ENCODE measurements at regions not wholly inside any gene's neighbourhood (a gene's known extent, or its start where the extent isn't known, plus 50 kb on each side); places are given as distances from the start of the nearest gene placed in this dataset.

GRCh38 chrX:88526385-88526784 is 220.6 kb upstream of the CPXCR1 start:
- WGBS (ENCODE audit: insufficient coverage, low lambda C conversion rate): no CpG with 5 or more reads among the region's 1 CpG
- Histone ChIP-seq H3K4me1 (ENCODE audit: control insufficient read depth, insufficient read depth, low read length) (no peaks in the 10 kb centered on the region), H3K27me3 (ENCODE audit: control insufficient read depth, insufficient read depth, low read length) (no peaks in the 10 kb centered on the region), H3K36me3 (ENCODE audit: control insufficient read depth, insufficient read depth, low read length) (no peaks in the 10 kb centered on the region), H3K27ac (ENCODE audit: low read length) (no peak overlapping the region), H3K9me3 (ENCODE audit: control insufficient read depth, low read depth, low read length) (no peaks in the 10 kb centered on the region), H3K4me3 (ENCODE audit: low read length) (no peak overlapping the region)
- no peak for DNase-seq

GRCh38 chrX:88558421-88558820 is 188.6 kb upstream of the CPXCR1 start:
- DNase-seq: no peak

GRCh38 chrX:88560673-88561330 is 186.2 kb upstream of the CPXCR1 start:
- Histone ChIP-seq H3K36me3 (ENCODE audit: control insufficient read depth, insufficient read depth, low read length) (no peaks in the 10 kb centered on the region), H3K27ac (ENCODE audit: low read length) (no peak overlapping the region), H3K27me3 (ENCODE audit: control insufficient read depth, insufficient read depth, low read length) (no peaks in the 10 kb centered on the region), H3K9me3 (ENCODE audit: control insufficient read depth, low read depth, low read length) (no peaks in the 10 kb centered on the region), H3K4me1 (ENCODE audit: control insufficient read depth, insufficient read depth, low read length) (no peaks in the 10 kb centered on the region), H3K4me3 (ENCODE audit: low read length) (no peak overlapping the region)
- WGBS (ENCODE audit: insufficient coverage, low lambda C conversion rate): 0% methylated on average over 1 of the region's 4 CpGs
- peak in 1 of 2 donors; percentile 11 for DNase-seq

More at GRCh38 chrX:88558421-88558820, 188.6 kb upstream of the CPXCR1 start:
- H3K36me3 ChIP-seq (ENCODE audit: control insufficient read depth, insufficient read depth, low read length): no peaks in the 10 kb centered on the region
- WGBS (ENCODE audit: insufficient coverage, low lambda C conversion rate): no CpG with 5 or more reads among the region's 3 CpGs
- no peaks in the 10 kb centered on the region for H3K27me3 ChIP-seq (ENCODE audit: control insufficient read depth, insufficient read depth, low read length)
- H3K27ac ChIP-seq (ENCODE audit: low read length): no peak overlapping the region
- H3K9me3 ChIP-seq (ENCODE audit: control insufficient read depth, low read depth, low read length): no peaks in the 10 kb centered on the region
- no peaks in the 10 kb centered on the region for H3K4me1 ChIP-seq (ENCODE audit: control insufficient read depth, insufficient read depth, low read length)
- no peak overlapping the region for H3K4me3 ChIP-seq (ENCODE audit: low read length)

- no peaks in the 10 kb centered on the region for H3K4me1 ChIP-seq (ENCODE audit: control insufficient read depth, insufficient read depth, low read length)
- no peaks in the 10 kb centered on the region for H3K36me3 ChIP-seq (ENCODE audit: control insufficient read depth, insufficient read depth, low read length)
- H3K27me3 ChIP-seq (ENCODE audit: control insufficient read depth, insufficient read depth, low read length): no peaks in the 10 kb centered on the region
- no peak for DNase-seq
- H3K9me3 ChIP-seq (ENCODE audit: control insufficient read depth, low read depth, low read length): no peaks in the 10 kb centered on the region
- no peak overlapping the region for H3K4me3 ChIP-seq (ENCODE audit: low read length)
- no CpG with 5 or more reads among the region's 3 CpGs for WGBS (ENCODE audit: insufficient coverage, low lambda C conversion rate)
- no peak overlapping the region for H3K27ac ChIP-seq (ENCODE audit: low read length)
Observed at GRCh38 chrX:88584283-88584682, 162.7 kb upstream of the CPXCR1 start.

- H3K4me1 ChIP-seq (ENCODE audit: control insufficient read depth, insufficient read depth, low read length): no peaks in the 10 kb centered on the region
- H3K27ac ChIP-seq (ENCODE audit: low read length): no peak overlapping the region
- no peak overlapping the region for H3K4me3 ChIP-seq (ENCODE audit: low read length)
- DNase-seq: no peak
- no peaks in the 10 kb centered on the region for H3K36me3 ChIP-seq (ENCODE audit: control insufficient read depth, insufficient read depth, low read length)
- H3K9me3 ChIP-seq (ENCODE audit: control insufficient read depth, low read depth, low read length): no peaks in the 10 kb centered on the region
- no peaks in the 10 kb centered on the region for H3K27me3 ChIP-seq (ENCODE audit: control insufficient read depth, insufficient read depth, low read length)
Observed at GRCh38 chrX:88586317-88586716, 160.7 kb upstream of the CPXCR1 start.

GRCh38 chrX:88603237-88603636 is 143.8 kb upstream of the CPXCR1 start:
- H3K4me1 ChIP-seq (ENCODE audit: control insufficient read depth, insufficient read depth, low read length): no peaks in the 10 kb centered on the region
- WGBS (ENCODE audit: insufficient coverage, low lambda C conversion rate): no CpG with 5 or more reads among the region's 3 CpGs

GRCh38 chrX:88604433-88605221 is 142.4 kb upstream of the CPXCR1 start:
- Histone ChIP-seq H3K9me3 (ENCODE audit: control insufficient read depth, low read depth, low read length) (no peaks in the 10 kb centered on the region), H3K4me3 (ENCODE audit: low read length) (no peak overlapping the region), H3K4me1 (ENCODE audit: control insufficient read depth, insufficient read depth, low read length) (no peaks in the 10 kb centered on the region), H3K27ac (ENCODE audit: low read length) (no peak overlapping the region), H3K27me3 (ENCODE audit: control insufficient read depth, insufficient read depth, low read length) (no peaks in the 10 kb centered on the region), H3K36me3 (ENCODE audit: control insufficient read depth, insufficient read depth, low read length) (no peaks in the 10 kb centered on the region)
- peak; percentile 3 to 13 for DNase-seq
- no CpG with 5 or more reads among the region's 5 CpGs for WGBS (ENCODE audit: insufficient coverage, low lambda C conversion rate)

More at GRCh38 chrX:88603237-88603636, 143.8 kb upstream of the CPXCR1 start:
- Histone ChIP-seq H3K36me3 (ENCODE audit: control insufficient read depth, insufficient read depth, low read length) (no peaks in the 10 kb centered on the region), H3K27ac (ENCODE audit: low read length) (no peak overlapping the region), H3K27me3 (ENCODE audit: control insufficient read depth, insufficient read depth, low read length) (no peaks in the 10 kb centered on the region), H3K4me3 (ENCODE audit: low read length) (no peak overlapping the region), H3K9me3 (ENCODE audit: control insufficient read depth, low read depth, low read length) (no peaks in the 10 kb centered on the region)
- DNase-seq: no peak

GRCh38 chrX:88605222-88605583 is 141.8 kb upstream of the CPXCR1 start:
- no peak overlapping the region for H3K4me3 ChIP-seq (ENCODE audit: low read length)
- DNase-seq: no peak
- no peaks in the 10 kb centered on the region for H3K36me3 ChIP-seq (ENCODE audit: control insufficient read depth, insufficient read depth, low read length)
- no CpG with 5 or more reads among the region's 4 CpGs for WGBS (ENCODE audit: insufficient coverage, low lambda C conversion rate)
- no peaks in the 10 kb centered on the region for H3K4me1 ChIP-seq (ENCODE audit: control insufficient read depth, insufficient read depth, low read length)
- H3K27ac ChIP-seq (ENCODE audit: low read length): no peak overlapping the region
- H3K27me3 ChIP-seq (ENCODE audit: control insufficient read depth, insufficient read depth, low read length): no peaks in the 10 kb centered on the region
- no peaks in the 10 kb centered on the region for H3K9me3 ChIP-seq (ENCODE audit: control insufficient read depth, low read depth, low read length)

GRCh38 chrX:88612870-88613329 is 134.1 kb upstream of the CPXCR1 start:
- no peak overlapping the region for H3K4me3 ChIP-seq (ENCODE audit: low read length)
- no peaks in the 10 kb centered on the region for H3K4me1 ChIP-seq (ENCODE audit: control insufficient read depth, insufficient read depth, low read length)
- DNase-seq: no peak
- H3K9me3 ChIP-seq (ENCODE audit: control insufficient read depth, low read depth, low read length): no peaks in the 10 kb centered on the region
- no peak overlapping the region for H3K27ac ChIP-seq (ENCODE audit: low read length)
- H3K27me3 ChIP-seq (ENCODE audit: control insufficient read depth, insufficient read depth, low read length): no peaks in the 10 kb centered on the region
- no CpG with 5 or more reads among the region's 4 CpGs for WGBS (ENCODE audit: insufficient coverage, low lambda C conversion rate)
- no peaks in the 10 kb centered on the region for H3K36me3 ChIP-seq (ENCODE audit: control insufficient read depth, insufficient read depth, low read length)

- H3K9me3 ChIP-seq (ENCODE audit: control insufficient read depth, low read depth, low read length): no peaks in the 10 kb centered on the region
- DNase-seq: no peak
- no peaks in the 10 kb centered on the region for H3K4me1 ChIP-seq (ENCODE audit: control insufficient read depth, insufficient read depth, low read length)
- H3K27me3 ChIP-seq (ENCODE audit: control insufficient read depth, insufficient read depth, low read length): no peaks in the 10 kb centered on the region
- H3K4me3 ChIP-seq (ENCODE audit: low read length): no peak overlapping the region
- no peak overlapping the region for H3K27ac ChIP-seq (ENCODE audit: low read length)
- no peaks in the 10 kb centered on the region for H3K36me3 ChIP-seq (ENCODE audit: control insufficient read depth, insufficient read depth, low read length)
Observed at GRCh38 chrX:88613338-88613737, 133.7 kb upstream of the CPXCR1 start.

- DNase-seq: no peak
- no CpG with 5 or more reads among the region's 2 CpGs for WGBS (ENCODE audit: insufficient coverage, low lambda C conversion rate)
- no peaks in the 10 kb centered on the region for H3K4me1 ChIP-seq (ENCODE audit: control insufficient read depth, insufficient read depth, low read length)
Observed at GRCh38 chrX:88621278-88621677, 125.7 kb upstream of the CPXCR1 start.

More at GRCh38 chrX:88621278-88621677, 125.7 kb upstream of the CPXCR1 start:
- Histone ChIP-seq H3K4me3 (ENCODE audit: low read length) (no peak overlapping the region), H3K36me3 (ENCODE audit: control insufficient read depth, insufficient read depth, low read length) (no peaks in the 10 kb centered on the region), H3K27ac (ENCODE audit: low read length) (no peak overlapping the region), H3K9me3 (ENCODE audit: control insufficient read depth, low read depth, low read length) (no peaks in the 10 kb centered on the region), H3K27me3 (ENCODE audit: control insufficient read depth, insufficient read depth, low read length) (no peaks in the 10 kb centered on the region)
